HG03025 (cell line): ENCODE measurements at regions not wholly inside any gene's neighbourhood (a gene's known extent, or its start where the extent isn't known, plus 50 kb on each side); places are given as distances from the start of the nearest gene placed in this dataset.

Experiments
- ATAC-seq: cut with Tn5 transposase; IDR thresholded peaks from one replicate; pipeline ENCODE4 v1.9.1; 2021; ENCODE audit warnings: mild to moderate bottlenecking, moderate library complexity; ENCODE audit not compliant: unreplicated experiment, low FRiP score

DNA sequence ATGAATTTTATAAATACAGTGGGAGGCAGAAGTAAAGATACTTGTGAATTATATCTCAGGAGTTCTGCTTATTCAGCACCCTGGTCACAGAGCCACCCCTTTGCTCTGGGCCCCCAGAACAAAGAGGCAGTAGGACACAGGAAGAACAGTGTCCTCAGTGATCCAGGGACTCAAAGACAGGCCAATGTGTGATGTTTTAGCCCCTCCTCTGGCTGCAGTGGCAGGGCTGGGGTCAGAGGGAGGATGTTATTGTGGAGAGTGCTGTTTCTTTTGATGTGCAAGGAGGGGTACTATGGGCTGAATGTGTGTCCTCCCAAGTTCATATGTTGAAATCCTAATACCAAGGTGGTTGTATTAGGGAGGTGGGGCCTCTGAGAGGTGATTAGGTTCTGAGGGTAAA, 74.1 kb upstream of the MAP3K7 start:
- ATAC-seq, result no peak

DNA sequence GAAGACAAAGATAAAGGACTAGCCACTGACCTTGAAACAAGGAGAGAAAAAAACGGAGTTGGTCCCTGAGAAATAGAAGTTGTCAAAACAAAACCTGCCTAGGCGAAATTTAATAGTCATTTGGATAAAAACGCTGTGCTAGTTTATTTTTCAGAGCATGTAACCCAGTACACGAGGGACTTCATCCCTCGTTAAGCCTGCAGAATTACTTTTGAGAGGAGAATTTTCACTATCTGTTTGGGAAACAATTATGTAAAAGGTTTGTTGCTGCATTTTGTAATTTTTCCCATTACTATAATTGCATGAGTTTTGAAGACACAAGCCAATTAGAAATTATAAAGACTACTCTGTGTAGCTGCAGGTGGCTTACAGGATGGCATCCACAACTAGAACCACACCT, 71.6 kb upstream of the MAP3K7 start:
- no peak for ATAC-seq

DNA sequence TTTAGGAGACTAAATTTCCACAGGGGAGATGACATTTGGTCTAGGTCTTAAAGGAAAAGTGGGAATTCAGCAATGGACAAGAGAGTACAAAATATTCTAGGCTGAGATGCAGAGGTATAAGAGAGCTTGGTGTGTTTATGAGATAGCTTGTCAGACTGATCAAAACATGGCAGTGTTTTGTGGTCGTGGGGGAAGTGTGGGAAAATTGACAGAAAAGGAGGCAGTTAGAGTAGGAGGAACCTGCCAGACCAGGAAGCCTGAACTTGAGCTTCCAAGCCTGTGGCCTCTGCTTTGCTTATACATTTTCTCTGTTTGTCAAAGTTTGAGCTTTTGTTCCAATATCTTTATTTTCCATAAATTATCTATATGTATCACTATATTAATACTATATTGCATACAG, 69.5 kb upstream of the MAP3K7 start:
- ATAC-seq, result no peak

DNA sequence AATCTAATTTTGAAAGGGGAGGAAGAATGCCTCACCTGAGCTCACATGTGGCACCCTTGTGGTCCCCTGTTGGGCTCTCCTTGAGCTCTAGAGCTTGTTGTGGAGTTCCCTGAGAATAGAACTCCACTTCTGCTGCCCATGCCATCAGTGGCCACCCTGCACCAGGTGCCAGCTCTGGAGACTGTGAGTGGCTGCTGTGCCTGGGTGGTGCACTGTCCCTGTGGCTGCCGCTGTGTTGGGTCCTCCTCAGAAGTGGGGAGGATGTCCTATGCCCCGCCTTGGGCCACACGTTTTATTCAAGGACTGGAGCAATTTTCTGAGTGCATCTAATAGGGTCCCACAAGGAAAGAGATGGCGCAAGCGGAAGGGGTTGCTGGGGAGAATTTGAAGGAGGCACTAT, 67.9 kb upstream of the MAP3K7 start:
- ATAC-seq, result no peak

DNA sequence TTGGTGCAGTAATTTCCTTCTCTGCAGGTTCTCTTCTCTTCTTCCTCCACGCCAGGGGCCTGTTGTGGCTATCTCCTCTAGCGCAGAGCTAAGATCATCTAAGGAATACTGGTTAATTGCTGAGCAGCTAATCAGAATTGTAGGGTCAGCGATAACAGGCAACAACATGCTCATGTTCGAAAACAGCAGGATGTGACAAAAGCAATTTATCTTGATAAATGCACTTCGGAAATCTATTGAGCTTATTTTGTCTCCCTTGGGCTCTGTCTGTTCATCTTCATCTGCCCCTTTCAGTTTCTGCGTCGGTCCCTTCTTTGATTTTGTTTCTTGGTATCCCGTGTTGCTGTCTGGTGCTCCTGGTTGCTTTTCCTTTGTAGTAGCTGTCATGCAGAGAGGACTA, 67.3 kb upstream of the MAP3K7 start:
- no peak for ATAC-seq

- ATAC-seq, result no peak
These were observed 66.9 kb upstream of the MAP3K7 start for GRCh38 chr6:90653750-90654149.

DNA sequence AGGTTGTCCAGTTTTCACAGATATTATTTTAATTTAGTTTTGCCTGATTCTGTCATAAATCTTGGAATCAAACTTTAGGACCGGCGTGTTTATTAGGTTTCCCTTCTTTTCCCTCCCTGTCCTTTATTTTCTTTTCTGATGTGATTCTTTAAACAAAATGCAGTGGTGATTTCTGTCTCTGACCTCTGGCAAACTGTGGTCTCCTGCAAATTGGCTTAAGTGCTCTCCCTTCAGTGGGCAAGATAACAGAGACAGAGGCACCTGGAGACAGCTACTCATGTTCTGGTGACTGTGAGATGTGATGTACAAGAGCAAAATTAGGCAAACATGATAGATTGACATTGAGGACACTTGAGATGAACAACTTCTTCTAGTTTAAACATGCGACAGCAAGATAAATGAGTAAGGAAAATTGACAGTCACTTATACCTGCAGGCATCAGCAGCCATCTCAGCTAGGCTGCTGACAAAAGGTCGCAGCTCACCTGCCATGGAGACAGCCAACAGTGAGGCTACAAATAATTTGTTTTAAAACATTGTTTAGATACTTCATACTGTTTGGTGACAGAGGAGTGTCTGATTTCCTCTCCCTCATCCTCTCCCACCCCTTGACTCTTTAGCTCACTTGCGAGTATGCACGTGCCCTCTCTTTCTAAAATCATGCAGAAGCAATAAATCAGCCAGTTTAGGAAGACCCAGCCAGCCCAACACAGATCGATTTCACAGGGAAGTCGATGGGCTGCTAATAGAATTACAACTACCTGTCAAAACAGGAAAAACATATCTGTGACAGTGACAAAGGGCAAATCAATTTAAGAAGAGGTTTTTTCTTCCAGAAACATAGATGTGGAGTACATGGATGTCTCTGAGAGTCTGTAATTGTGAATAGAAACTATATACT, 63.4 kb upstream of the MAP3K7 start:
- ATAC-seq, result no peak

DNA sequence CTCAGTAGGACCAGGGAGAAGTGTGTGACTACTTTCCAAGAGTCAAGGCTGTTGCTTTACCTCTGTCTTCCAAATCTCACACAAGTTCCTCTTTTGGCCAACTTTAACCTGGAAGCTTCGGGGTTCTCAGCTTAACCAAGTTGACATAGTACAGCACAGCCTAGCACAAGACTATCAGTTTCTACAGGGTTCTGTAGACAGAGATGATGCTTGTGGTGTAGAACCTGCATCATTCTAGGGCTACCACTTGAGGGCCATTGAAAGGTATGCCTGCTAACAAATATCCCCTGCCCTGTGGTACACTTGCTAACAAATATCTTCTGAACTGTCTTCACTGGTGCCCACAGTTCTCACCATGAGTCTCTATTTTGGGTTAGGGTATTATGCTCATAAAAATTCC, 62.0 kb upstream of the MAP3K7 start:
- ATAC-seq, result no peak

DNA sequence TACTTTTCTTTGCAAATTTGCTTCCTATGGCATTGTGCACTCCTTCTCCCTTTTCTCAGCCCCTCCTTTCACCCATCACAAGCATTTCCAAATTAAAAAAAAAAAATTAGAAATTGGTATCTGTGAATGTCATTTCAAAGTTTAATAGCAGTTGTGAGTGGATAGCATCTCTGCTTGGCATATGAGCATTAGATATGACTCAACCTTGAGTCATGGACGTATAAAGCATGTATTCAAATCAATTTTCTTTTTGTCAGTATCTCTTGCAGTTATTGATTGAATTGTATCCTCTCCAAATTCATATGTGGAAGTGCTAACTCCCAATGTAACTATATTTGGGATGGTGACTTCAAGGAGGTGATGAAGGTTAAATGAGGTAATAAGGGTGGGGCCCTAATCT, 60.1 kb upstream of the MAP3K7 start:
- no peak for ATAC-seq

GRCh38 chr6:90645634-90646033, 58.8 kb upstream of the MAP3K7 start:
- no peak for ATAC-seq

DNA sequence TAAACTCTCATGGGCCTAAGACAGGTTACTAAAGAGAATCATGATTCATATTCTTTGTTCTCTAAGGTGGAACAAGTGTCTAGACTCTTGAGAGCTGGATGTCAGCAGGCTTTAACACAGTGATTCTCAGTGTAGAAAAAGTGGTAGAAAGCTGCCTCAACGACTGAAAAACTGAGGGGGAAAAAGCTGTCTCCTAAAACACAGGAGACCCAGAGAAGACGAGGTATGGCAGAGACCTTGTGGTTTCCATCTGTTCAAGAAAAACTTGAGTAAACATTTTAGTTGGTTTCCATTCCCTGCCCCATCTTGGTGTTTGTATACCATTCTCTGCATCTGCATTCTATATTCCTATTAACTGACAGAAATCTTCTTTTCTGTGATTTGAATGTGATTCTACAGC, 57.6 kb upstream of the MAP3K7 start:
- no peak for ATAC-seq

GRCh38 chr6:90643381-90643780, 56.5 kb upstream of the MAP3K7 start:
- ATAC-seq, result no peak

- ATAC-seq, result no peak
These were observed 50.4 kb upstream of the MAP3K7 start for GRCh38 chr6:90637320-90637719.
